ENCODE measurements at regions not wholly inside any gene's neighbourhood (a gene's known extent, or its start where the extent isn't known, plus 50 kb on each side); places are given as distances from the start of the nearest gene placed in this dataset.

- TF ChIP-seq REST (IDR thresholded peaks at IDR 0.05; ENCODE audit: insufficient read depth in 1 of 2, low read depth in 2 of 2, low read length in 2 of 2) (no peak), FOXP2 (optimal IDR thresholded peaks at IDR 0.05; ENCODE audit: borderline replicate concordance, extremely low read depth, extremely low read length, insufficient read depth) (no peak), SIN3A (IDR thresholded peaks at IDR 0.05; ENCODE audit: borderline replicate concordance, insufficient read depth, low read length) (no peak), POLR2AphosphoS5 (IDR thresholded peaks at IDR 0.05; ENCODE audit: low read depth, low read length) (no peak), TAF1 (IDR thresholded peaks at IDR 0.05; ENCODE audit: borderline replicate concordance, insufficient read depth, low read length) (no peak)
These were observed 104.1 kb upstream of the GPRIN3 start for GRCh38 chr4:89411539-89412309.

GRCh38 chr4:89410687-89411086 is 103.1 kb upstream of the GPRIN3 start:
- TF ChIP-seq TAF1 (IDR thresholded peaks at IDR 0.05; ENCODE audit: borderline replicate concordance, insufficient read depth, low read length) = no peak
- no peak for TF ChIP-seq REST (IDR thresholded peaks at IDR 0.05; ENCODE audit: insufficient read depth in 1 of 2, low read depth in 2 of 2, low read length in 2 of 2)
- no peak for TF ChIP-seq POLR2AphosphoS5 (IDR thresholded peaks at IDR 0.05; ENCODE audit: low read depth, low read length)
- TF ChIP-seq SIN3A (IDR thresholded peaks at IDR 0.05; ENCODE audit: borderline replicate concordance, insufficient read depth, low read length) = no peak
- no peak for TF ChIP-seq FOXP2 (optimal IDR thresholded peaks at IDR 0.05; ENCODE audit: borderline replicate concordance, extremely low read depth, extremely low read length, insufficient read depth)

- TF ChIP-seq REST (IDR thresholded peaks at IDR 0.05; ENCODE audit: insufficient read depth in 1 of 2, low read depth in 2 of 2, low read length in 2 of 2) (no peak), TAF1 (IDR thresholded peaks at IDR 0.05; ENCODE audit: borderline replicate concordance, insufficient read depth, low read length) (no peak), SIN3A (IDR thresholded peaks at IDR 0.05; ENCODE audit: borderline replicate concordance, insufficient read depth, low read length) (no peak), POLR2AphosphoS5 (IDR thresholded peaks at IDR 0.05; ENCODE audit: low read depth, low read length) (no peak), FOXP2 (optimal IDR thresholded peaks at IDR 0.05; ENCODE audit: borderline replicate concordance, extremely low read depth, extremely low read length, insufficient read depth) (no peak)
These were observed 96.9 kb upstream of the GPRIN3 start for GRCh38 chr4:89404530-89404929.

GRCh38 chr4:89403826-89404225 is 96.2 kb upstream of the GPRIN3 start:
- TF ChIP-seq POLR2AphosphoS5 (IDR thresholded peaks at IDR 0.05; ENCODE audit: low read depth, low read length) = no peak
- TF ChIP-seq FOXP2 (optimal IDR thresholded peaks at IDR 0.05; ENCODE audit: borderline replicate concordance, extremely low read depth, extremely low read length, insufficient read depth) = no peak
- TF ChIP-seq SIN3A (IDR thresholded peaks at IDR 0.05; ENCODE audit: borderline replicate concordance, insufficient read depth, low read length) = no peak
- no peak for TF ChIP-seq TAF1 (IDR thresholded peaks at IDR 0.05; ENCODE audit: borderline replicate concordance, insufficient read depth, low read length)
- no peak for TF ChIP-seq REST (IDR thresholded peaks at IDR 0.05; ENCODE audit: insufficient read depth in 1 of 2, low read depth in 2 of 2, low read length in 2 of 2)
